Inflammatory macrophage treated with lipopolysaccharide for 1 hour (primary cell): ENCODE measurements at regions not wholly inside any gene's neighbourhood (a gene's known extent, or its start where the extent isn't known, plus 50 kb on each side); places are given as distances from the start of the nearest gene placed in this dataset.
"Not testable (repeated sequence)": the region's sequence is repeated elsewhere in the genome, so short reads cannot be mapped to it uniquely, and the experiment has no call there.

ENCODE experiments used
- DNase-seq, 2 donors: peaks; one replicate each; pipeline ENCODE4 v3.0.0-alpha.2; 2020 to 2022

GRCh38 chr3:8440142-8440541, 61.5 kb upstream of the LMCD1 start:
- DNase-seq: not testable (repeated sequence)

GRCh38 chr3:8441969-8442559, 59.6 kb upstream of the LMCD1 start:
- peak in 1 of 2 donors; percentile 42 for DNase-seq

GRCh38 chr3:8442993-8443650, 58.5 kb upstream of the LMCD1 start:
- DNase-seq: no peak

GRCh38 chr3:8443829-8444791, 57.5 kb upstream of the LMCD1 start:
- DNase-seq: peak in 1 of 2 donors; percentile 1

GRCh38 chr3:8444883-8445282, 56.7 kb upstream of the LMCD1 start:
- no peak for DNase-seq

GRCh38 chr3:8445861-8446260, 55.8 kb upstream of the LMCD1 start:
- DNase-seq: no peak

GRCh38 chr3:8446845-8447244, 54.8 kb upstream of the LMCD1 start:
- DNase-seq: no peak

- no peak for DNase-seq
These were observed 51.0 kb upstream of the LMCD1 start for GRCh38 chr3:8450618-8451017.

- no peak for DNase-seq
These were observed 49.9 kb upstream of the LMCD1 start for GRCh38 chr3:8451696-8452095.
